IMR-90 (cell line): ENCODE measurements at regions not wholly inside any gene's neighbourhood (a gene's known extent, or its start where the extent isn't known, plus 50 kb on each side); places are given as distances from the start of the nearest gene placed in this dataset.

Source experiments
- ATAC-seq: fragments of 200-7000 bp; cut with Tn5 transposase; 2 replicates; pipeline ENCODE4 v1.9.1; 2020; ENCODE audit warnings: low read depth, mild to moderate bottlenecking, moderate library complexity
- BruUV-seq: library from RNA; stranded (reverse); fragments of 400-500 nt; replicated peaks from 2 replicates; lab custom pipeline; 2021; lab: Mats Ljungman, UMichigan
- CTCF ChIA-PET: fragments of 300-600 bp; formaldehyde crosslinking; extraction: SDS; loops from one replicate; lab custom pipeline; 2021; ENCODE audit warnings: antibody characterized with exemption; lab: Yijun Ruan, JAX
- POLR2A ChIA-PET: fragments of 300-600 bp; sonication (Branson Sonifier 250); formaldehyde crosslinking; loops from one replicate; lab custom pipeline; 2022; ENCODE audit warnings: antibody characterized with exemption; ENCODE audit not compliant: unreplicated experiment; lab: Charles Lee
- DNase-seq: peaks from one replicate; pipeline ENCODE4 v3.0.0; 2013
- H2AFZ ChIP-seq: replicated peaks from 2 replicates; pipeline ENCODE3; 2013; ENCODE audit warnings: low read length, mild to moderate bottlenecking; ENCODE audit not compliant: poor library complexity
- H2AK5ac ChIP-seq: 2 replicates; pipeline ENCODE4 v1.6.1; 2013; ENCODE audit warnings: low read depth, low read length, inconsistent platforms
- H2AK9ac ChIP-seq: replicated peaks from 2 replicates; pipeline ENCODE3; 2013; ENCODE audit warnings: mild to moderate bottlenecking, low read depth, low read length, moderate library complexity; ENCODE audit not compliant: poor library complexity
- H2BK120ac ChIP-seq: 2 replicates; pipeline ENCODE4 v1.6.1; 2013; ENCODE audit warnings: low read depth, low read length, inconsistent platforms
- H2BK15ac ChIP-seq: 3 replicates; pipeline ENCODE4 v1.6.1; 2013; ENCODE audit warnings: low read depth, low read length, inconsistent platforms
- H2BK20ac ChIP-seq: 2 replicates; pipeline ENCODE4 v1.6.1; 2013; ENCODE audit warnings: low read depth, mild to moderate bottlenecking, inconsistent platforms, low read length, moderate library complexity
- H2BK5ac ChIP-seq: 2 replicates; pipeline ENCODE4 v1.6.1; 2013; ENCODE audit warnings: mild to moderate bottlenecking, low read depth, low read length, inconsistent platforms; ENCODE audit not compliant: poor library complexity, severe bottlenecking
- H3K14ac ChIP-seq: replicated peaks from 2 replicates; pipeline ENCODE4 v1.6.1; 2013; ENCODE audit warnings: low read depth, low read length, inconsistent platforms
- H3K18ac ChIP-seq: 2 replicates; pipeline ENCODE4 v1.6.1; 2013; ENCODE audit warnings: low read depth, low read length, control low read depth
- H3K23ac ChIP-seq: 2 replicates; pipeline ENCODE4 v1.6.1; 2013; ENCODE audit warnings: low read depth, low read length, inconsistent platforms
- H3K27ac ChIP-seq: 2 replicates; pipeline ENCODE4 v1.5.1; 2013; ENCODE audit warnings: mild to moderate bottlenecking, control low read depth, low read length; ENCODE audit not compliant: insufficient read depth
- H3K27me3 ChIP-seq: 2 replicates; pipeline ENCODE4 v1.6.1; 2013; ENCODE audit warnings: low read length; ENCODE audit not compliant: control insufficient read depth, insufficient read depth
- H3K36me3 ChIP-seq: 2 replicates; pipeline ENCODE4 v1.6.1; 2013; ENCODE audit warnings: low read length, mixed read lengths; ENCODE audit not compliant: control insufficient read depth, insufficient read depth
- H3K4ac ChIP-seq: 2 replicates; pipeline ENCODE4 v1.6.1; 2013; ENCODE audit warnings: low read depth, low read length, inconsistent platforms
- H3K4me1 ChIP-seq: 2 replicates; pipeline ENCODE4 v1.6.1; 2013; ENCODE audit warnings: low read length, mixed read lengths; ENCODE audit not compliant: control insufficient read depth, insufficient read depth
- H3K4me2 ChIP-seq: 2 replicates; pipeline ENCODE4 v1.6.1; 2013; ENCODE audit warnings: low read depth, mild to moderate bottlenecking, control low read depth, low read length, moderate library complexity
- H3K4me3 ChIP-seq: 2 replicates; pipeline ENCODE4 v1.5.1; 2013; ENCODE audit warnings: low read depth, mild to moderate bottlenecking, control low read depth, low read length, moderate library complexity; ENCODE audit not compliant: insufficient read depth
- H3K56ac ChIP-seq: 2 replicates; pipeline ENCODE4 v1.6.1; 2013; ENCODE audit warnings: low read length, inconsistent platforms; ENCODE audit not compliant: insufficient read depth; ENCODE audit errors: extremely low read depth
- H3K79me1 ChIP-seq, 2 experiments: 2 replicates each; pipeline ENCODE4 v1.6.1; 2013; ENCODE audit warnings: low read length in 2 of 2, inconsistent platforms in 1 of 2, low read depth in 1 of 2
- H3K9ac ChIP-seq: 2 replicates; pipeline ENCODE4 v1.6.1; 2013; ENCODE audit warnings: low read depth, low read length, control low read depth
- H3K9me1 ChIP-seq: 2 replicates; pipeline ENCODE4 v1.6.1; 2013; ENCODE audit warnings: low read length, inconsistent platforms; ENCODE audit not compliant: insufficient read depth
- H3K9me3 ChIP-seq: 2 replicates; pipeline ENCODE4 v1.6.1; 2013; ENCODE audit warnings: low read length; ENCODE audit not compliant: control insufficient read depth, insufficient read depth
- H4K20me1 ChIP-seq: 2 replicates; pipeline ENCODE4 v1.6.1; 2013; ENCODE audit warnings: low read length, inconsistent platforms; ENCODE audit not compliant: insufficient read depth
- H4K5ac ChIP-seq: 2 replicates; pipeline ENCODE4 v1.6.1; 2013; ENCODE audit warnings: mild to moderate bottlenecking, low read depth, low read length, control low read depth
- H4K8ac ChIP-seq, 2 experiments: 2 replicates each; pipeline ENCODE4 v1.6.1; 2013; ENCODE audit warnings: low read depth in 2 of 2, low read length in 2 of 2, control low read depth in 1 of 2, inconsistent platforms in 1 of 2
- H4K91ac ChIP-seq: 2 replicates; pipeline ENCODE4 v1.6.1; 2013; ENCODE audit warnings: low read depth, low read length, inconsistent platforms; ENCODE audit not compliant: insufficient read depth
- BHLHE40 ChIP-seq: fragments of 150-350 bp; IDR thresholded peaks from 2 replicates; pipeline ENCODE4 v1.6.1; 2016; ENCODE audit warnings: mild to moderate bottlenecking, low read depth, low read length
- CEBPB ChIP-seq: IDR thresholded peaks from 2 replicates; pipeline ENCODE4 v1.6.1; 2012; ENCODE audit warnings: low read depth, low read length, improper control_type of control experiment
- CHD1 ChIP-seq: IDR thresholded peaks from 2 replicates; pipeline ENCODE4 v1.6.1; 2012; ENCODE audit warnings: low read depth, low read length, improper control_type of control experiment
- CTCF ChIP-seq: conservative IDR thresholded peaks from 2 replicates; pipeline ENCODE4 v1.5.1; 2012; ENCODE audit warnings: mild to moderate bottlenecking, low read depth, low read length, improper control_type of control experiment
- FOS ChIP-seq: fragments of 150-350 bp; IDR thresholded peaks from 2 replicates; pipeline ENCODE4 v1.6.1; 2016; ENCODE audit warnings: low read depth, low read length
- MAFK ChIP-seq: IDR thresholded peaks from 2 replicates; pipeline ENCODE4 v1.6.1; 2012; ENCODE audit warnings: low read depth, low read length, improper control_type of control experiment
- MAZ ChIP-seq: IDR thresholded peaks from 2 replicates; pipeline ENCODE4 v1.6.1; 2012; ENCODE audit warnings: low read depth, mild to moderate bottlenecking, low read length, improper control_type of control experiment, moderate library complexity, borderline replicate concordance
- MXI1 ChIP-seq: IDR thresholded peaks from 2 replicates; pipeline ENCODE4 v1.6.1; 2012; ENCODE audit warnings: low read depth, mild to moderate bottlenecking, low read length, moderate library complexity, borderline replicate concordance
- NFE2L2 ChIP-seq: fragments of 150-350 bp; IDR thresholded peaks from 2 replicates; pipeline ENCODE4 v1.6.1; 2016; ENCODE audit warnings: low read depth, mild to moderate bottlenecking, low read length
- POLR2A ChIP-seq: IDR thresholded peaks from 2 replicates; pipeline ENCODE4 v1.6.1; 2012; ENCODE audit warnings: mild to moderate bottlenecking, low read depth, low read length
- RAD21 ChIP-seq: IDR thresholded peaks from 2 replicates; pipeline ENCODE4 v1.6.1; 2012; ENCODE audit warnings: low read length, improper control_type of control experiment
- RCOR1 ChIP-seq: IDR thresholded peaks from 2 replicates; pipeline ENCODE4 v1.6.1; 2012; ENCODE audit warnings: mild to moderate bottlenecking, low read length, improper control_type of control experiment; ENCODE audit not compliant: insufficient replicate concordance
- RFX5 ChIP-seq: IDR thresholded peaks from 2 replicates; pipeline ENCODE4 v1.8.0; 2012; ENCODE audit warnings: low read depth, mild to moderate bottlenecking, low read length, moderate library complexity
- SMC3 ChIP-seq: fragments of 150-350 bp; IDR thresholded peaks from 2 replicates; pipeline ENCODE4 v1.6.1; 2016; ENCODE audit warnings: low read depth, mild to moderate bottlenecking, antibody characterized with exemption, low read length, moderate library complexity
- USF2 ChIP-seq: fragments of 150-350 bp; IDR thresholded peaks from 2 replicates; pipeline ENCODE4 v1.6.1; 2017; ENCODE audit warnings: mild to moderate bottlenecking, antibody characterized with exemption, low read length, low read depth
- WGBS, 2 experiments: methylation state at CpG; one replicate each; pipeline versions ENCODE4 v1.1.5 to v1.1.7; 2013; ENCODE audit warnings: missing lambda C conversion rate in 2 of 2; ENCODE audit not compliant: insufficient read length in 1 of 2; ENCODE audit errors: extremely low coverage in 2 of 2; 5-methylcytosine and 5-hydroxymethylcytosine counted together
- dilution Hi-C: fragments of 300-500 bp; cut with HindIII; formaldehyde crosslinking; loops from one replicate; pipeline ENCODE4 v1.14.3; 2018; ENCODE audit warnings: low sequenced_read_pairs; ENCODE audit not compliant: unreplicated experiment
- in situ Hi-C: fragments of 300-500 bp; cut with MboI; formaldehyde crosslinking; loops from 3 replicates; pipeline ENCODE4 v1.14.3; 2019; ENCODE audit warnings: low sequenced_read_pairs, inconsistent platforms, mixed read lengths
- intact Hi-C: fragments of 100-400 bp; cut with micrococcal nuclease; formaldehyde crosslinking; loops from 2 replicates; pipeline ENCODE4 v1.10.0; 2022
- TF ChIP-seq, protein P1 (sequence below): fragments of 150-350 bp; IDR thresholded peaks from 2 replicates; pipeline ENCODE4 v1.6.1; 2016; ENCODE audit warnings: low read depth, mild to moderate bottlenecking, low read length, moderate library complexity, borderline replicate concordance

DNA sequence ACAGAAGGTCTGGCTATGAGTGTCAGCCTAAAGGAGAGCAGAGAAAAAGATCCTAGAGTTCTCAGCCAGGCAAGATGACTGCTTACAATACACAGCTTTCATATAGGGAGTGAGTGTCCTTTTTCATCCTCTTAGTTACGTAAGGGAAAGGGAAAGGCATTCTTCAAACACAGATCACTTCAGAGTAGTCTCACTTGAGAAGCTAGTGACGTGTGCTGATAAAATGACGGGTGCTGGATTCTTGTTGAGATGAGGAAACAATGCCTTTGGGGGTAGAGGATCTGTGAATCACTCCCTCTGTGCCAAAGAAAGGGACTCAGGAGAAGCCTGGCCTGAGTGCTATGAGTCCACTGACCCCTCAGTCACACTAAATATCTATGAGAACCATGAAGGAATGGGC is 117.3 kb downstream of the QRSL1 start:
- Histone ChIP-seq H3K4ac (no peak overlapping the region), H4K5ac (no peak overlapping the region), H3K18ac (no peak overlapping the region), H3K9me3 (no peaks in the 10 kb centered on the region), H3K4me2 (no peak overlapping the region), H2AFZ (no peak overlapping the region), H2AK9ac (no peak overlapping the region), H3K27ac (no peak overlapping the region), H3K79me1 (no peaks in the 10 kb centered on the region), H3K27me3 (no peaks in the 10 kb centered on the region), H4K20me1 (no peaks in the 10 kb centered on the region), H3K36me3 (no peaks in the 10 kb centered on the region), H4K8ac (no peak overlapping the region), H3K9me1 (no peaks in the 10 kb centered on the region; the same call in 1 of the 2 replicates), H4K91ac (no peak overlapping the region), H3K4me1 (no peaks in the 10 kb centered on the region; the same call in 1 of the 2 replicates), H2BK20ac (no peak overlapping the region), H3K23ac (no peak overlapping the region), H2AK5ac (no peak overlapping the region), H3K9ac (no peak overlapping the region), H2BK5ac (no peak overlapping the region), H3K4me3 (no peak overlapping the region), H3K56ac (no peak overlapping the region), H3K14ac (no peak overlapping the region), H2BK15ac (no peak overlapping the region), H2BK120ac (no peak overlapping the region)
- ATAC-seq, result peak; percentile 70
- BruUV-seq, result no TSS peak
- no CpG with 5 or more reads among the region's 3 CpGs for WGBS, 2 experiments
- in situ Hi-C loops, result no loop called here
- 0 out of 2 replicates have a peak, but pooled peaks have one; percentile 4 for TF ChIP-seq FOS
- no peak for TF ChIP-seq CTCF
- no peak for TF ChIP-seq BHLHE40
- TF ChIP-seq SMC3, result no peak
- no peak for TF ChIP-seq MAFK
- no peak for TF ChIP-seq RAD21
- no peak for TF ChIP-seq RCOR1
- TF ChIP-seq NFE2L2, result no peak
- no peak for TF ChIP-seq RFX5
- TF ChIP-seq, protein P1, sequence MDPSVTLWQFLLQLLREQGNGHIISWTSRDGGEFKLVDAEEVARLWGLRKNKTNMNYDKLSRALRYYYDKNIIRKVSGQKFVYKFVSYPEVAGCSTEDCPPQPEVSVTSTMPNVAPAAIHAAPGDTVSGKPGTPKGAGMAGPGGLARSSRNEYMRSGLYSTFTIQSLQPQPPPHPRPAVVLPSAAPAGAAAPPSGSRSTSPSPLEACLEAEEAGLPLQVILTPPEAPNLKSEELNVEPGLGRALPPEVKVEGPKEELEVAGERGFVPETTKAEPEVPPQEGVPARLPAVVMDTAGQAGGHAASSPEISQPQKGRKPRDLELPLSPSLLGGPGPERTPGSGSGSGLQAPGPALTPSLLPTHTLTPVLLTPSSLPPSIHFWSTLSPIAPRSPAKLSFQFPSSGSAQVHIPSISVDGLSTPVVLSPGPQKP, result no peak
- TF ChIP-seq POLR2A, result no peak
- TF ChIP-seq MXI1, result no peak
- peak; percentile 12; the same call in 1 of the 2 replicates for TF ChIP-seq CEBPB
- TF ChIP-seq USF2, result no peak
- TF ChIP-seq MAZ, result no peak
- TF ChIP-seq CHD1, result no peak
- DNase-seq, result peak; percentile 80
- ChIA-PET CTCF (no interaction called here), POLR2A (no interaction called here)
- intact Hi-C loops, result no loop called here
- dilution Hi-C loops, result no loop called here
